Activated CD4-positive, alpha-beta T cell treated with anti-CD3 and anti-CD28 coated beads, Interleukin-2, amount 50 U/mL, for 48 hours (primary cell): ENCODE measurements at regions not wholly inside any gene's neighbourhood (a gene's known extent, or its start where the extent isn't known, plus 50 kb on each side); places are given as distances from the start of the nearest gene placed in this dataset.
"Not testable (repeated sequence)": the region's sequence is repeated elsewhere in the genome, so short reads cannot be mapped to it uniquely, and the experiment has no call there.

Source experiments
- DNase-seq, 2 experiments: peaks; one replicate each; pipeline ENCODE4 v3.0.0-alpha.2; 2020

- DNase-seq = no peak
Measured at GRCh38 chr17:33862772-33863602, 392.1 kb upstream of the CCL2 start.

GRCh38 chr17:33864758-33865229, 390.3 kb upstream of the CCL2 start:
- no peak for DNase-seq

GRCh38 chr17:33868899-33869298, 386.2 kb upstream of the CCL2 start:
- DNase-seq = no peak

GRCh38 chr17:33870936-33871335, 384.1 kb upstream of the CCL2 start:
- no peak for DNase-seq

- no peak for DNase-seq
Measured at GRCh38 chr17:33871720-33872540, 383.2 kb upstream of the CCL2 start.

GRCh38 chr17:33873201-33873617, 381.9 kb upstream of the CCL2 start:
- no peak for DNase-seq

- no peak for DNase-seq
Measured at GRCh38 chr17:33874617-33875060, 380.4 kb upstream of the CCL2 start.

- no peak for DNase-seq
Measured at GRCh38 chr17:33875973-33876372, 379.1 kb upstream of the CCL2 start.

GRCh38 chr17:33882273-33882672, 372.8 kb upstream of the CCL2 start:
- not testable (repeated sequence) for DNase-seq

GRCh38 chr17:33882677-33883076, 372.4 kb upstream of the CCL2 start:
- not testable (repeated sequence) for DNase-seq

- DNase-seq = no peak
Measured at GRCh38 chr17:33888455-33888854, 366.6 kb upstream of the CCL2 start.

GRCh38 chr17:33889040-33889439, 366.0 kb upstream of the CCL2 start:
- DNase-seq = no peak

- no peak for DNase-seq
Measured at GRCh38 chr17:33889766-33890165, 365.3 kb upstream of the CCL2 start.

GRCh38 chr17:33892717-33893591, 362.1 kb upstream of the CCL2 start:
- DNase-seq = no peak

- no peak for DNase-seq
Measured at GRCh38 chr17:33895491-33895890, 359.6 kb upstream of the CCL2 start.

- no peak for DNase-seq
Measured at GRCh38 chr17:33896263-33896662, 358.8 kb upstream of the CCL2 start.

- DNase-seq = no peak
Measured at GRCh38 chr17:33901085-33901484, 354.0 kb upstream of the CCL2 start.

GRCh38 chr17:33902901-33903449, 352.1 kb upstream of the CCL2 start:
- DNase-seq = no peak

- DNase-seq = no peak
Measured at GRCh38 chr17:33904476-33904875, 350.6 kb upstream of the CCL2 start.

GRCh38 chr17:33905338-33905800, 349.7 kb upstream of the CCL2 start:
- DNase-seq = no peak

- DNase-seq = no peak
Measured at GRCh38 chr17:33908363-33909064, 346.6 kb upstream of the CCL2 start.
